GM12875 (cell line): ENCODE measurements at regions not wholly inside any gene's neighbourhood (a gene's known extent, or its start where the extent isn't known, plus 50 kb on each side); places are given as distances from the start of the nearest gene placed in this dataset.
"Not testable (repeated sequence)": the region's sequence is repeated elsewhere in the genome, so short reads cannot be mapped to it uniquely, and the experiment has no call there.

Source experiments
- H3K4me3 ChIP-seq: one replicate; pipeline ENCODE4 v1.5.1; 2011; ENCODE audit warnings: low read depth, low read length, control low read depth
- CTCF ChIP-seq: IDR thresholded peaks from 2 replicates; pipeline ENCODE4 v1.5.1; 2011; ENCODE audit warnings: low read depth, mild to moderate bottlenecking, control low read depth, inconsistent platforms, low read length, moderate library complexity, borderline replicate concordance; ENCODE audit not compliant: insufficient read depth

GRCh38 chr17:45628019-45628418, 137.5 kb upstream of the PLEKHM1 start:
- no peak for TF ChIP-seq CTCF
- no peak overlapping the region for H3K4me3 ChIP-seq

GRCh38 chr17:45631941-45632340, 141.4 kb upstream of the PLEKHM1 start:
- no peak overlapping the region for H3K4me3 ChIP-seq
- TF ChIP-seq CTCF, result no peak

- no peak overlapping the region for H3K4me3 ChIP-seq
- no peak for TF ChIP-seq CTCF
Measured at GRCh38 chr17:45639297-45639849, 144.7 kb upstream of the CRHR1 start.

- no peak overlapping the region for H3K4me3 ChIP-seq
- peak; percentile 97 for TF ChIP-seq CTCF
Measured at GRCh38 chr17:45640141-45640850, 143.8 kb upstream of the CRHR1 start.

- no peak for TF ChIP-seq CTCF
- H3K4me3 ChIP-seq, result no peak overlapping the region
Measured at GRCh38 chr17:45641541-45641940, 142.6 kb upstream of the CRHR1 start.

- H3K4me3 ChIP-seq, result no peak overlapping the region
- no peak for TF ChIP-seq CTCF
Measured at GRCh38 chr17:45643591-45643990, 140.5 kb upstream of the CRHR1 start.

- not testable (repeated sequence) for H3K4me3 ChIP-seq
Measured at GRCh38 chr17:45644637-45645036, 139.5 kb upstream of the CRHR1 start.
